ENCODE measurements at regions not wholly inside any gene's neighbourhood (a gene's known extent, or its start where the extent isn't known, plus 50 kb on each side); places are given as distances from the start of the nearest gene placed in this dataset.
A peak's percentile ranks its signal among the peaks of the same experiment; 100 is the strongest.

GRCh38 chr15:77819851-77820728 is 187.4 kb upstream of the LINGO1 start:
- Histone ChIP-seq H3K79me2 (ENCODE audit: control insufficient read depth, insufficient read depth, low read length) (no peaks in the 10 kb centered on the region), H3K4me1 (ENCODE audit: control insufficient read depth, extremely low read depth, insufficient read depth, low read length) (no peaks in the 10 kb centered on the region), H3K9ac (ENCODE audit: insufficient read depth, low read length) (no peak overlapping the region), H3K27me3 (ENCODE audit: control insufficient read depth, insufficient read depth, low read length) (peaks cover 31% of the 10 kb centered on the region), H2AFZ (ENCODE audit: low read length) (no peak overlapping the region), H4K20me1 (ENCODE audit: control insufficient read depth, extremely low read depth, insufficient read depth, low read length) (no peaks in the 10 kb centered on the region), H3K9me3 (ENCODE audit: control insufficient read depth, insufficient read depth, low read depth, low read length) (no peaks in the 10 kb centered on the region), H3K27ac (ENCODE audit: insufficient read depth, low read length) (no peak overlapping the region), H3K4me2 (ENCODE audit: extremely low read depth, insufficient read depth, low read length) (no peak overlapping the region), H3K4me3 (replicated peaks in 1 of 4; ENCODE audit: control extremely low read depth in 1 of 4, insufficient read depth in 1 of 4, low read depth in 3 of 4, low read length in 4 of 4) (no peak overlapping the region), H3K36me3 (ENCODE audit: control insufficient read depth, insufficient read depth, low read length) (no peaks in the 10 kb centered on the region)
- DNase-seq (ENCODE audit: low read depth in 2 of 2), result peak in 1 of 2 donors; percentile 11
- TF ChIP-seq, protein P1, sequence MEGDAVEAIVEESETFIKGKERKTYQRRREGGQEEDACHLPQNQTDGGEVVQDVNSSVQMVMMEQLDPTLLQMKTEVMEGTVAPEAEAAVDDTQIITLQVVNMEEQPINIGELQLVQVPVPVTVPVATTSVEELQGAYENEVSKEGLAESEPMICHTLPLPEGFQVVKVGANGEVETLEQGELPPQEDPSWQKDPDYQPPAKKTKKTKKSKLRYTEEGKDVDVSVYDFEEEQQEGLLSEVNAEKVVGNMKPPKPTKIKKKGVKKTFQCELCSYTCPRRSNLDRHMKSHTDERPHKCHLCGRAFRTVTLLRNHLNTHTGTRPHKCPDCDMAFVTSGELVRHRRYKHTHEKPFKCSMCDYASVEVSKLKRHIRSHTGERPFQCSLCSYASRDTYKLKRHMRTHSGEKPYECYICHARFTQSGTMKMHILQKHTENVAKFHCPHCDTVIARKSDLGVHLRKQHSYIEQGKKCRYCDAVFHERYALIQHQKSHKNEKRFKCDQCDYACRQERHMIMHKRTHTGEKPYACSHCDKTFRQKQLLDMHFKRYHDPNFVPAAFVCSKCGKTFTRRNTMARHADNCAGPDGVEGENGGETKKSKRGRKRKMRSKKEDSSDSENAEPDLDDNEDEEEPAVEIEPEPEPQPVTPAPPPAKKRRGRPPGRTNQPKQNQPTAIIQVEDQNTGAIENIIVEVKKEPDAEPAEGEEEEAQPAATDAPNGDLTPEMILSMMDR (conservative IDR thresholded peaks at IDR 0.05 in 1 of 2, IDR thresholded peaks at IDR 0.05 in 1 of 2; ENCODE audit: low read depth in 1 of 2, low read length in 2 of 2), result no peak
- peak; percentile 93 for TF ChIP-seq EZH2 (IDR thresholded peaks at IDR 0.05; ENCODE audit: low read length, missing control alignments)

DNA sequence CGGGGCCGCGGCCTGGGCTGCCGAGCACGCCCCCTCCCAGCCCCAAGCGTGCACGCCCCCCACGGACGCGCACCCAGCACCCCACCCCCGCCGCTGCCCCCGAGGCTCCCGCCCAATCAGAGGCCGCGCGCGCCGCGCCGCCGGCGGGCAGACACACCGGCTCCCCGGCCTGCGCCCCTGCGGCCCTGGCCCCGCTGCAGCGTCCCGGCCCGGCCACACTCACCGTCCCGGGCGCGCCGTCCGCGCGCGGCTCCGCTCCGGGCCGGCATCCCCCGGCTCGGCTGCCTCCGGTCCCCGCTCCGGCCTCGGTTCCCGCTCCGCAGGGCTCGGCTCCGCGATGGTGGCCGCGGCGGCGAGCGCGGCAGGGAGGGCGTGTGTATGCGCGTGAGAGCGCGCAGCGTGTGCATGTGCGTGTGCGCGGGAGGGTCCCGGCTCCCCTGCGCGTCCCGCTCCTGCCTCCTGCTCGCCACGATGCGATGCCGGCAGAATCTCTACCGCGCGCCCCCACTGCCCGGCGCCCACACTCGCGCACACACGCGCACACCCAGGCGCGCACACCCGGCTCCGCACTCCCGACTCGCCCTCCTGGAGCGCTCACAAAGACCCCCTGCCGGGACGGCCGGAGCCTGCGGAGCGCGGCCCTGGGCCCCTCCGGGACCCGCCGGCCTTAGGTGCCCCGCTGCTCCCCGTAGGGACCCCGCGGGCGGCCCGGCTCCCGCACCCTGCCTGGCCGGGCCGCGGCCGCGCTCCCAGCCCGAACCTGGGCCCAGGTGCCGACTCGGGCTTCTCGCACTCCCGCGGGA is 186.5 kb upstream of the LINGO1 start:
- Histone ChIP-seq H4K20me1 (ENCODE audit: control insufficient read depth, extremely low read depth, insufficient read depth, low read length) (no peaks in the 10 kb centered on the region), H3K79me2 (ENCODE audit: control insufficient read depth, insufficient read depth, low read length) (no peaks in the 10 kb centered on the region), H3K4me3 (replicated peaks in 1 of 4; ENCODE audit: control extremely low read depth in 1 of 4, insufficient read depth in 1 of 4, low read depth in 3 of 4, low read length in 4 of 4) (no peak overlapping the region), H3K9ac (ENCODE audit: insufficient read depth, low read length) (no peak overlapping the region), H3K4me1 (ENCODE audit: control insufficient read depth, extremely low read depth, insufficient read depth, low read length) (no peaks in the 10 kb centered on the region), H2AFZ (ENCODE audit: low read length) (no peak overlapping the region), H3K4me2 (ENCODE audit: extremely low read depth, insufficient read depth, low read length) (no peak overlapping the region), H3K27ac (ENCODE audit: insufficient read depth, low read length) (no peak overlapping the region), H3K9me3 (ENCODE audit: control insufficient read depth, insufficient read depth, low read depth, low read length) (no peaks in the 10 kb centered on the region), H3K36me3 (ENCODE audit: control insufficient read depth, insufficient read depth, low read length) (no peaks in the 10 kb centered on the region), H3K27me3 (ENCODE audit: control insufficient read depth, insufficient read depth, low read length) (peaks cover 31% of the 10 kb centered on the region)
- DNase-seq (ENCODE audit: low read depth in 2 of 2), result no peak
- TF ChIP-seq, protein P1 (conservative IDR thresholded peaks at IDR 0.05 in 1 of 2, IDR thresholded peaks at IDR 0.05 in 1 of 2; ENCODE audit: low read depth in 1 of 2, low read length in 2 of 2), result no peak
- peak; percentile 98 for TF ChIP-seq EZH2 (IDR thresholded peaks at IDR 0.05; ENCODE audit: low read length, missing control alignments)

DNA sequence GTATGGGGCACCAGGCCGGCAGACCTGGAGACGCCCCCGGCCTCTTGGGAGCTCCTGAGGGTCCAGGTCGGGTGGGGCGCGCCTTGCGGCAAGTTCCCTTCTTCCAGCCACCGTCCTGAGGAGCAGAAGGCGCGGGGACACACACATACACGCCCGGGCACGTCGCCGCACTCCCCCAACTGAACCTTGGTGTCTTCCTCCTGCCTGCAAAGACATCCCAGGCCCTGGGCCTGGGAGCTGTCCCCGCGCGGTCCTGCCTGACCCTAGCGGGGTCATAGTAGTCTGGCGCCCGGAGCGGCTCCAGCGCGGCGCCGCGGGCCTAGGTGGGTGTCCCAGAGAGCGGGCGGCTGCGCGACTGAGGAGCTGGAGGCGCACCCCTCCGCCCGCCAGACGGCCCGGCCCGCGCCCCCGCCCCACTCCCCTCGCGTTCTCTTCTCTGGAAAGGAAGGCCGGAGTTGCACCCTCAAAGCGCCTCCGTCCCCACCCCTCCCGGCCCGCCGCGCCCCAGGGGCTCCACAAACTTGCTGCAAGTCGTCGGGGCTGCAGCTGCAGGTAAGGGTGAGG is 185.9 kb upstream of the LINGO1 start:
- H3K4me2 ChIP-seq (ENCODE audit: extremely low read depth, insufficient read depth, low read length), result no peak overlapping the region
- no peaks in the 10 kb centered on the region for H4K20me1 ChIP-seq (ENCODE audit: control insufficient read depth, extremely low read depth, insufficient read depth, low read length)
- no peak for DNase-seq (ENCODE audit: low read depth in 2 of 2)
- no peak overlapping the region for H3K9ac ChIP-seq (ENCODE audit: insufficient read depth, low read length)
- no peaks in the 10 kb centered on the region for H3K9me3 ChIP-seq (ENCODE audit: control insufficient read depth, insufficient read depth, low read depth, low read length)
- TF ChIP-seq, protein P1 (conservative IDR thresholded peaks at IDR 0.05 in 1 of 2, IDR thresholded peaks at IDR 0.05 in 1 of 2; ENCODE audit: low read depth in 1 of 2, low read length in 2 of 2), result no peak
- no peak for TF ChIP-seq EZH2 (IDR thresholded peaks at IDR 0.05; ENCODE audit: low read length, missing control alignments)
- no peaks in the 10 kb centered on the region for H3K4me1 ChIP-seq (ENCODE audit: control insufficient read depth, extremely low read depth, insufficient read depth, low read length)
- H2AFZ ChIP-seq (ENCODE audit: low read length), result no peak overlapping the region
- no peaks in the 10 kb centered on the region for H3K36me3 ChIP-seq (ENCODE audit: control insufficient read depth, insufficient read depth, low read length)
- no peak overlapping the region for H3K27ac ChIP-seq (ENCODE audit: insufficient read depth, low read length)
- H3K27me3 ChIP-seq (ENCODE audit: control insufficient read depth, insufficient read depth, low read length), result peaks cover 31% of the 10 kb centered on the region
- H3K79me2 ChIP-seq (ENCODE audit: control insufficient read depth, insufficient read depth, low read length), result no peaks in the 10 kb centered on the region
- H3K4me3 ChIP-seq (replicated peaks in 1 of 4; ENCODE audit: control extremely low read depth in 1 of 4, insufficient read depth in 1 of 4, low read depth in 3 of 4, low read length in 4 of 4), result no peak overlapping the region
